H9 (cell line): ENCODE measurements at regions not wholly inside any gene's neighbourhood (a gene's known extent, or its start where the extent isn't known, plus 50 kb on each side); places are given as distances from the start of the nearest gene placed in this dataset.

ENCODE experiments used
- DNase-seq: peaks from one replicate; pipeline ENCODE4 v3.0.0-alpha.2; 2017
- H2AFZ ChIP-seq: one replicate; pipeline ENCODE4 v1.6.1; 2013; ENCODE audit warnings: mild to moderate bottlenecking, low read length, control low read depth, moderate library complexity
- H2AK5ac ChIP-seq: 2 replicates; pipeline ENCODE4 v1.6.1; 2013; ENCODE audit warnings: low read length, control low read depth, mixed read lengths; ENCODE audit not compliant: insufficient read length
- H2BK120ac ChIP-seq: one replicate; pipeline ENCODE4 v1.6.1; 2013; ENCODE audit warnings: low read depth, mild to moderate bottlenecking, low read length, control low read depth, inconsistent platforms; ENCODE audit not compliant: poor library complexity, severe bottlenecking
- H2BK12ac ChIP-seq: 2 replicates; pipeline ENCODE4 v1.6.1; 2013; ENCODE audit warnings: low read length, control low read depth, mixed read lengths, low read depth; ENCODE audit not compliant: insufficient read length
- H2BK15ac ChIP-seq: 2 replicates; pipeline ENCODE4 v1.6.1; 2013; ENCODE audit warnings: low read depth, low read length, control low read depth
- H2BK20ac ChIP-seq: one replicate; pipeline ENCODE4 v1.6.1; 2013; ENCODE audit warnings: low read depth, mild to moderate bottlenecking, low read length, control low read depth, inconsistent platforms; ENCODE audit not compliant: poor library complexity, severe bottlenecking
- H2BK5ac ChIP-seq: 2 replicates; pipeline ENCODE4 v1.6.1; 2013; ENCODE audit warnings: low read length, control low read depth, mixed read lengths; ENCODE audit not compliant: insufficient read length
- H3K14ac ChIP-seq: 2 replicates; pipeline ENCODE4 v1.6.1; 2013; ENCODE audit warnings: low read length, control low read depth; ENCODE audit not compliant: insufficient read depth
- H3K18ac ChIP-seq: 2 replicates; pipeline ENCODE4 v1.6.1; 2013; ENCODE audit warnings: low read depth, mild to moderate bottlenecking, mixed read lengths, low read length, control low read depth; ENCODE audit not compliant: insufficient read length
- H3K23ac ChIP-seq: 2 replicates; pipeline ENCODE4 v1.6.1; 2013; ENCODE audit warnings: low read length, control low read depth, mixed read lengths, low read depth; ENCODE audit not compliant: insufficient read length
- H3K23me2 ChIP-seq: 2 replicates; pipeline ENCODE4 v1.6.1; 2013; ENCODE audit warnings: low read depth, mild to moderate bottlenecking, mixed read lengths, low read length, control low read depth; ENCODE audit not compliant: insufficient read length, poor library complexity, severe bottlenecking
- H3K27ac ChIP-seq: 2 replicates; pipeline ENCODE4 v1.5.1; 2013; ENCODE audit warnings: low read length, control low read depth, mixed read lengths, low read depth; ENCODE audit not compliant: insufficient read length
- H3K27me3 ChIP-seq: 2 replicates; pipeline ENCODE4 v1.6.1; 2013; ENCODE audit warnings: low read length, control low read depth, inconsistent platforms; ENCODE audit not compliant: insufficient read depth
- H3K4ac ChIP-seq: 2 replicates; pipeline ENCODE4 v1.6.1; 2013; ENCODE audit warnings: low read depth, mild to moderate bottlenecking, control low read depth, inconsistent platforms, low read length, moderate library complexity
- H3K4me1 ChIP-seq: 2 replicates; pipeline ENCODE4 v1.6.1; 2013; ENCODE audit warnings: low read length, control low read depth, inconsistent platforms; ENCODE audit not compliant: insufficient read depth
- H3K4me2 ChIP-seq: 2 replicates; pipeline ENCODE4 v1.6.1; 2013; ENCODE audit warnings: low read length, control low read depth, mixed read lengths; ENCODE audit not compliant: insufficient read length, insufficient read depth
- H3K56ac ChIP-seq: 2 replicates; pipeline ENCODE4 v1.6.1; 2013; ENCODE audit warnings: low read depth, mild to moderate bottlenecking, mixed read lengths, low read length, control low read depth; ENCODE audit not compliant: insufficient read length
- H3K79me1 ChIP-seq: 2 replicates; pipeline ENCODE4 v1.6.1; 2013; ENCODE audit warnings: low read depth, mild to moderate bottlenecking, moderate library complexity, low read length, control low read depth, inconsistent platforms; ENCODE audit not compliant: insufficient read depth, poor library complexity, severe bottlenecking
- H3K79me2 ChIP-seq: 2 replicates; pipeline ENCODE4 v1.6.1; 2013; ENCODE audit warnings: low read length, control low read depth, inconsistent platforms; ENCODE audit not compliant: insufficient read depth
- H3K9ac ChIP-seq: 2 replicates; pipeline ENCODE4 v1.6.1; 2013; ENCODE audit warnings: low read length, control low read depth, mixed read lengths; ENCODE audit not compliant: insufficient read length; ENCODE audit errors: extremely low read depth
- H3K9me3 ChIP-seq: one replicate; pipeline ENCODE4 v1.6.1; 2013; ENCODE audit warnings: low read depth, low read length, inconsistent platforms; ENCODE audit not compliant: control insufficient read depth
- H3T11ph ChIP-seq: one replicate; pipeline ENCODE4 v1.6.1; 2013; ENCODE audit warnings: mild to moderate bottlenecking, low read length, control low read depth, inconsistent platforms
- H4K20me1 ChIP-seq: one replicate; pipeline ENCODE4 v1.6.1; 2013; ENCODE audit not compliant: control insufficient read depth, insufficient read length, insufficient read depth
- H4K5ac ChIP-seq: 2 replicates; pipeline ENCODE4 v1.6.1; 2013; ENCODE audit warnings: low read depth, mild to moderate bottlenecking, mixed read lengths, low read length, control low read depth; ENCODE audit not compliant: insufficient read length
- H4K8ac ChIP-seq: replicated peaks from 2 replicates; pipeline ENCODE4 v1.6.1; 2013; ENCODE audit warnings: low read length, control low read depth, mixed read lengths, low read depth; ENCODE audit not compliant: insufficient read length
- H4K91ac ChIP-seq: 2 replicates; pipeline ENCODE4 v1.6.1; 2013; ENCODE audit warnings: low read depth, mild to moderate bottlenecking, moderate library complexity, mixed read lengths, low read length, control low read depth; ENCODE audit not compliant: insufficient read length
- H3K27ac Mint-ChIP-seq, 3 experiments: 2 replicates in 2 of 3; 3 replicates in 1 of 3; pipeline ENCODE4 v1.8.0; 2020 to 2021; ENCODE audit warnings: mixed read lengths in 3 of 3, mild to moderate bottlenecking in 1 of 3, moderate library complexity in 1 of 3
- H3K27me3 Mint-ChIP-seq: 2 replicates; pipeline ENCODE4 v1.8.0; 2021; ENCODE audit warnings: low read depth, mild to moderate bottlenecking, moderate library complexity, mixed read lengths
- H3K36me3 Mint-ChIP-seq, 3 experiments: 2 replicates in 2 of 3; 3 replicates in 1 of 3; pipeline ENCODE4 v1.8.0; 2020 to 2021; ENCODE audit warnings: low read depth in 3 of 3, mixed read lengths in 3 of 3; ENCODE audit not compliant: insufficient read depth in 1 of 3
- H3K4me1 Mint-ChIP-seq, 2 experiments: 2 replicates each; pipeline ENCODE4 v1.8.0; 2020; ENCODE audit warnings: mixed read lengths in 2 of 2
- H3K4me3 Mint-ChIP-seq, 2 experiments: 2 replicates in 1 of 2; 3 replicates in 1 of 2; pipeline ENCODE4 v1.8.0; 2020 to 2021; ENCODE audit warnings: mild to moderate bottlenecking in 2 of 2, mixed read lengths in 2 of 2, moderate library complexity in 1 of 2
- H3K9me3 Mint-ChIP-seq, 2 experiments: 2 replicates in 1 of 2; 3 replicates in 1 of 2; pipeline ENCODE4 v1.8.0; 2020; ENCODE audit warnings: mild to moderate bottlenecking in 2 of 2, mixed read lengths in 2 of 2, moderate library complexity in 1 of 2
- WGBS: extraction: QIAGEN DNeasy Blood & Tissue Kit; methylation state at CpG from one replicate; pipeline ENCODE4 v1.1.7; 2013; ENCODE audit warnings: missing lambda C conversion rate, low lambda C conversion rate, mixed read lengths; ENCODE audit not compliant: insufficient read length; ENCODE audit errors: extremely low coverage; 5-methylcytosine and 5-hydroxymethylcytosine counted together
- TF ChIP-seq, protein P1 (sequence below): fragments of 200-600 bp; sonication (generic); conservative IDR thresholded peaks from 3 replicates; pipeline ENCODE4 v1.8.0; 2021; ENCODE audit warnings: antibody characterized with exemption, mild to moderate bottlenecking

DNA sequence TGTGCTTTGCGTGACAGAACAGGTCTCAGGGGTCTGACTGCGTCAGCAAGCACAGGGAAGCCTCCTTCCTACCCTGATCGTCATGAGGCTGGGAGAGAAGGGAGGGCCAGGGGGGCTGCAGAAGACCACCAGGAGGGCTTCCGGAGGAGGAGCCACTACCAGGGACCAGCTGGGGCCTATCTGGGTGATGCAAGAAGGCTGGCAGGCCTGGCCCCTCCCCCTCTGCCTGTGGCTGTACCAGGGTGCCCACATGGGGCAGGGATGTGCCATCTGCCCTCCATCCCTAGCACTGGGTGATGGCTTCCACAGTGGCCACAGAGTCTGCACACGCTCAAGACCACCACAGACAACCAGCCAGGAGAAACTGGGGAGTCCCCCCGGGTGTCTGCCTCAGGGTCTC lies 116.4 kb upstream of the NKX1-1 start:
- Histone ChIP-seq H3T11ph (no peak overlapping the region), H3K79me1 (no peaks in the 10 kb centered on the region), H3K9me3 (no peaks in the 10 kb centered on the region), H2BK5ac (no peak overlapping the region), H2AFZ (no peak overlapping the region), H3K79me2 (no peaks in the 10 kb centered on the region), H3K27me3 (no peaks in the 10 kb centered on the region; the same call in 1 of the 2 replicates), H3K4me2 (no peak overlapping the region), H3K14ac (no peak overlapping the region), H2BK15ac (no peak overlapping the region), H2BK12ac (no peak overlapping the region), H3K23me2 (peaks cover 3% of the 10 kb centered on the region), H3K23ac (no peak overlapping the region), H4K20me1 (no peaks in the 10 kb centered on the region), H3K4me1 (no peaks in the 10 kb centered on the region), H2BK120ac (no peak overlapping the region), H2AK5ac (no peak overlapping the region), H3K27ac (no peak overlapping the region), H2BK20ac (no peak overlapping the region), H3K56ac (no peak overlapping the region), H4K8ac (no peak overlapping the region), H3K9ac (no peak overlapping the region), H3K4ac (no peak overlapping the region), H3K18ac (no peak overlapping the region), H4K5ac (no peak overlapping the region), H4K91ac (no peak overlapping the region)
- TF ChIP-seq, protein P1, sequence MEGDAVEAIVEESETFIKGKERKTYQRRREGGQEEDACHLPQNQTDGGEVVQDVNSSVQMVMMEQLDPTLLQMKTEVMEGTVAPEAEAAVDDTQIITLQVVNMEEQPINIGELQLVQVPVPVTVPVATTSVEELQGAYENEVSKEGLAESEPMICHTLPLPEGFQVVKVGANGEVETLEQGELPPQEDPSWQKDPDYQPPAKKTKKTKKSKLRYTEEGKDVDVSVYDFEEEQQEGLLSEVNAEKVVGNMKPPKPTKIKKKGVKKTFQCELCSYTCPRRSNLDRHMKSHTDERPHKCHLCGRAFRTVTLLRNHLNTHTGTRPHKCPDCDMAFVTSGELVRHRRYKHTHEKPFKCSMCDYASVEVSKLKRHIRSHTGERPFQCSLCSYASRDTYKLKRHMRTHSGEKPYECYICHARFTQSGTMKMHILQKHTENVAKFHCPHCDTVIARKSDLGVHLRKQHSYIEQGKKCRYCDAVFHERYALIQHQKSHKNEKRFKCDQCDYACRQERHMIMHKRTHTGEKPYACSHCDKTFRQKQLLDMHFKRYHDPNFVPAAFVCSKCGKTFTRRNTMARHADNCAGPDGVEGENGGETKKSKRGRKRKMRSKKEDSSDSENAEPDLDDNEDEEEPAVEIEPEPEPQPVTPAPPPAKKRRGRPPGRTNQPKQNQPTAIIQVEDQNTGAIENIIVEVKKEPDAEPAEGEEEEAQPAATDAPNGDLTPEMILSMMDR: no peak
- DNase-seq: no peak
- Mint-ChIP-seq H3K4me1 (peaks cover 2 to 6% of the 10 kb centered on the region in 2 experiments; a peak in 1 of 4 replicates), H3K27ac (no peak overlapping the region), H3K36me3 (no peaks in the 10 kb centered on the region), H3K4me3 (no peak overlapping the region), H3K27me3 (peaks cover 66% of the 10 kb centered on the region), H3K9me3 (peaks cover 4 to 15% of the 10 kb centered on the region in 2 experiments; a peak in 4 of 5 replicates)
- no CpG with 5 or more reads among the region's 6 CpGs for WGBS
